ENCODE measurements at regions not wholly inside any gene's neighbourhood (a gene's known extent, or its start where the extent isn't known, plus 50 kb on each side); places are given as distances from the start of the nearest gene placed in this dataset.

- no peak for DNase-seq
- Histone ChIP-seq H3K4me3 (ENCODE audit: low read depth, low read length) (no peak overlapping the region), H3K36me3 (no peaks in the 10 kb centered on the region), H3K27me3 (ENCODE audit: insufficient read depth, low read depth, severe bottlenecking) (no peaks in the 10 kb centered on the region), H3K9me3 (ENCODE audit: severe bottlenecking) (no peaks in the 10 kb centered on the region), H3K27ac (no peak overlapping the region)
- no peak for TF ChIP-seq CTCF (IDR thresholded peaks at IDR 0.05; ENCODE audit: low read depth, low read length)
Observed at GRCh38 chr5:67966712-67967111, 248.8 kb upstream of the PIK3R1 start.

GRCh38 chr5:67964619-67965018 lies 250.9 kb upstream of the PIK3R1 start:
- no peak overlapping the region for H3K27ac ChIP-seq
- no peaks in the 10 kb centered on the region for H3K27me3 ChIP-seq (ENCODE audit: insufficient read depth, low read depth, severe bottlenecking)

GRCh38 chr5:67963789-67964519 lies 251.6 kb upstream of the PIK3R1 start:
- no peak for DNase-seq
- no peaks in the 10 kb centered on the region for H3K9me3 ChIP-seq (ENCODE audit: severe bottlenecking)
- H3K36me3 ChIP-seq = no peaks in the 10 kb centered on the region
- no peak for TF ChIP-seq CTCF (IDR thresholded peaks at IDR 0.05; ENCODE audit: low read depth, low read length)
- H3K27me3 ChIP-seq (ENCODE audit: insufficient read depth, low read depth, severe bottlenecking) = no peaks in the 10 kb centered on the region
- H3K27ac ChIP-seq = no peak overlapping the region
- H3K4me3 ChIP-seq (ENCODE audit: low read depth, low read length) = no peak overlapping the region

More at GRCh38 chr5:67964619-67965018, 250.9 kb upstream of the PIK3R1 start:
- H3K36me3 ChIP-seq = no peaks in the 10 kb centered on the region
- no peak for DNase-seq
- H3K9me3 ChIP-seq (ENCODE audit: severe bottlenecking) = no peaks in the 10 kb centered on the region
- no peak overlapping the region for H3K4me3 ChIP-seq (ENCODE audit: low read depth, low read length)
- no peak for TF ChIP-seq CTCF (IDR thresholded peaks at IDR 0.05; ENCODE audit: low read depth, low read length)

- Histone ChIP-seq H3K36me3 (no peaks in the 10 kb centered on the region), H3K4me3 (ENCODE audit: low read depth, low read length) (no peak overlapping the region), H3K27ac (no peak overlapping the region), H3K27me3 (ENCODE audit: insufficient read depth, low read depth, severe bottlenecking) (no peaks in the 10 kb centered on the region), H3K9me3 (ENCODE audit: severe bottlenecking) (no peaks in the 10 kb centered on the region)
- DNase-seq = no peak
- no peak for TF ChIP-seq CTCF (IDR thresholded peaks at IDR 0.05; ENCODE audit: low read depth, low read length)
Observed at GRCh38 chr5:67960939-67961338, 254.6 kb upstream of the PIK3R1 start.

- no peak for DNase-seq
- H3K27me3 ChIP-seq (ENCODE audit: insufficient read depth, low read depth, severe bottlenecking) = no peaks in the 10 kb centered on the region
- TF ChIP-seq CTCF (IDR thresholded peaks at IDR 0.05; ENCODE audit: low read depth, low read length) = no peak
Observed at GRCh38 chr5:67957374-67957773, 258.2 kb upstream of the PIK3R1 start.

GRCh38 chr5:67954351-67954750 lies 261.2 kb upstream of the PIK3R1 start:
- H3K4me3 ChIP-seq (ENCODE audit: low read depth, low read length) = no peak overlapping the region
- no peaks in the 10 kb centered on the region for H3K9me3 ChIP-seq (ENCODE audit: severe bottlenecking)
- H3K36me3 ChIP-seq = no peaks in the 10 kb centered on the region
- no peaks in the 10 kb centered on the region for H3K27me3 ChIP-seq (ENCODE audit: insufficient read depth, low read depth, severe bottlenecking)
- no peak for TF ChIP-seq CTCF (IDR thresholded peaks at IDR 0.05; ENCODE audit: low read depth, low read length)
- no peak for DNase-seq
- no peak overlapping the region for H3K27ac ChIP-seq

More at GRCh38 chr5:67957374-67957773, 258.2 kb upstream of the PIK3R1 start:
- Histone ChIP-seq H3K36me3 (no peaks in the 10 kb centered on the region), H3K4me3 (ENCODE audit: low read depth, low read length) (no peak overlapping the region), H3K9me3 (ENCODE audit: severe bottlenecking) (no peaks in the 10 kb centered on the region), H3K27ac (no peak overlapping the region)

Data from WERI-Rb-1 (cell line).